NCI-H146 treated with DMSO at 0.1 percent for 48 hours (cell line): ENCODE measurements at regions not wholly inside any gene's neighbourhood (a gene's known extent, or its start where the extent isn't known, plus 50 kb on each side); places are given as distances from the start of the nearest gene placed in this dataset.
"Not testable (repeated sequence)": the region's sequence is repeated elsewhere in the genome, so short reads cannot be mapped to it uniquely, and the experiment has no call there.

Experiments
- DNase-seq: peaks from one replicate; lab custom pipeline; 2025; ENCODE audit not compliant: unreplicated experiment; lab: John Stamatoyannopoulos, UW

DNA sequence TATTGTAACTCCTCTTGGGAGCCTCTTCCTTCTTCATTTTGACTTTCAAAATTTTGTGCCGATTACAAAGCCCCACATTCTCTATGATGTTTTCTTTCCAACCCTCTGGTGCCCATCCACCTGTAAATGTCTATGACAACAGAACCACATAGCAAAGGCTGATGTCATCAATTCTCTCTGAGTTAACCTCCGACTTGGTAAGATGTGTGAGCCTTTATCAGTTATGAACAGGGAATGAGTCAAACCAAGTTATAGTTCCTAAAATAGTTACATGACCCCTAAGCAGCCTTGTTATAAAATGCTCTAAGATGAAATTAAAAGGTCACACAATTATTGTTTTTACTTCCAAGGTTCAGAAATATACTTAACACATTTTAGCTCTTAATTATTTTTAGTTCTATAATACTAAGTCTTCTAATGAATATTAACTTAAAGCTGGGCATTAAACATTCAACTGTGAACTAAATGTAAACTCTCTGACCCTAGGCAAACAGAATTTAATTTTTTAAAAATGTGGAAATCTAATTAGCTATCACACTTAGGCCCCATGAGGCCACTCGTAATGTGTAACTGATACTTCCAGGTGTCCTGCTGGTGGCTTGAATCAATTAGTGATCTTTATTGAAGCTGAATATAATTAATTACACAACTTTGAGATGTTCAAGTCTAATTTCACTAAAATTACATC is 102.3 kb upstream of the CYRIA start:
- peak; percentile 60 for DNase-seq

DNA sequence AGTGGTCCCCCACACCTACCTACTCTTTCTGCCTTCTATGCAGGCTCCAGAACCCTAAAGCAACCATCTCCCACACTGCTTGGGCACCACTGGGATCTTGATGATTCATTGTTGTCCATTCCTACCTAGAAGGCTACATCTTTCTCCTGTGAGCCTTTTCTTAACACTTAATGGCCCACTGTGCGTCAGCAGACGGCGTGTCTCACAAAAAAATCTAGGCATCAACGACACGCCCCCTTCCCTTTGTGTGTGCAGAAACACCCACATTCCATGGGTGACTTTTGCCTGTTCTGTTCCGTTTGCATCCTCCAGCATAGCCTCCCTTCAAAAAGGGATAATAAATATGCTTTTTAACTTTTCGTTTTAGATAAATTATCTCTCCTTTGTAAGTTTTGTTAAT is 99.7 kb upstream of the CYRIA start:
- DNase-seq: no peak

DNA sequence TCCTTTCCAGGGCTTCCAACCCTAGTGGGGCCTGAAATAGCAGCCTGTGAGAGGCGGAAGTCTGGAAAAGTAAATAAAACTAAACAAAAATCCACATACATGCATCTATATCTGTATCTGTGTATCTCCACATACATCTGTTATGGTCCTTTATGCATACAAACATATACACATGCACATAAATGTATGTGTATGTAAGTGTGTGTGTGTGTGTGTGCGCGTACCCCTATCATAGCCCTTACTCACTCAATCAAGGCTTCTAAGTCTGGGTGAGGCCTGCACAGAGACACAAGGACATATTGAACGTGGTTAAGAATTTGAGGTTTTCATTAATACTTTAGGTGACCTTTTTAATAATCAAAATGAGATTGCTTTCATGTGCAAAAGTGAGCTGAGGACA is 98.9 kb upstream of the CYRIA start:
- DNase-seq: no peak

DNA sequence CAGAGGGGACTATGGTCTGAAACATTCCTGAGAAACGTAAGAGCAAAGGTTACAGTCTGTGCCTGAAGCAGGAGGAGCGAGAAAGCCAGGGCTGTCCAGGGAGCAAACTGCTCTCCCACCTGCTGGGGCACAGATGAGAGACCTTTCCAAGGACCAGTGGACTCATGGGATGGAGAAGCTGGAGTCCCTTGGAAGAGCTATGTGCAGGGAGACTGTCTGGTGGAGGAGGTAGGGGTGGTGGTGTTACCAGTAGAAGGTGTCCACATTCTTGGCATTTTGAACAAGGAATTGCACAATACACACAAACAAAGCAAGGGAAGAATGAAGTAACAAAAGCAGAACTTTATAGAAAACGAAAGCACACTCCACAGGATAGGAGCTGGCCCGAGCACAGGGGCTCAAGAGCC is 97.9 kb upstream of the CYRIA start:
- DNase-seq: no peak

DNA sequence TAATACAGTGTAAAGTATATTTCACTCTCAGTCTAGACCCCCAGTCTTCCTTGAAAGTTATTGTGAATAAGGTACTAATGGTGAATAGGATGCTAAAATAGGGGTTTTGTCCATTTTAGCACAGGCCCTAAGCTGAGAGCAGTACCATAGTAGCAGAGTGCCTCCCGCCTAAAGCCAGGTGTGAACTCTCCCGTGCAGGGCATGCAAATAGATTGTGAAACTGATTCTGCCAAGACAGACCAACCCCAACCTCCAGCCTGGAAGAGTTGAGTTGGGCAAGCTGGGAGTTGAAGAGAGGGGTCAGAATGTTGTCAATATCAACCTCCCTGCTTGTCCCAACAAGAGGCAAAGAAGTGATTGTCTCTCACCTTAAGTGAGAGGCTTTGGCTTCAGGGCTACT is 97.4 kb upstream of the CYRIA start:
- no peak for DNase-seq

DNA sequence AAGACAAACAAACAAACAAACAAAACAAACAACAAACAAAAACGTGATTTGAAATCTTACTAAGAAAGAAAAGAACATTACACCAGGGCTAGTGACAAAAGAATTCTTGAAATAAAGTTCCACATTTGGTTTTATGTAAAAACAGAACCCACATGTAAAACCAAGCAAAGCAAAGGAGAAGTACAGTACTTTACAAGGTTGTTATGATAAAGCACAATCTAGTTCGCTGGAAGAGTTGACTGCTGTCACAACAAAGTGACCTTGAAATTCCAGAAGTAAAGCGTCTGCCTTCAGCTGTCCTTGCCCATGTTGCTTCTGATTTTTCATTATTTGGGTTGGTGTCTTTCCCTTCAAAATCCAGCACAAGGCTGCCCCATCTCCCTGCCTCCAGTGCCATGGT is 94.8 kb upstream of the CYRIA start:
- DNase-seq: no peak

DNA sequence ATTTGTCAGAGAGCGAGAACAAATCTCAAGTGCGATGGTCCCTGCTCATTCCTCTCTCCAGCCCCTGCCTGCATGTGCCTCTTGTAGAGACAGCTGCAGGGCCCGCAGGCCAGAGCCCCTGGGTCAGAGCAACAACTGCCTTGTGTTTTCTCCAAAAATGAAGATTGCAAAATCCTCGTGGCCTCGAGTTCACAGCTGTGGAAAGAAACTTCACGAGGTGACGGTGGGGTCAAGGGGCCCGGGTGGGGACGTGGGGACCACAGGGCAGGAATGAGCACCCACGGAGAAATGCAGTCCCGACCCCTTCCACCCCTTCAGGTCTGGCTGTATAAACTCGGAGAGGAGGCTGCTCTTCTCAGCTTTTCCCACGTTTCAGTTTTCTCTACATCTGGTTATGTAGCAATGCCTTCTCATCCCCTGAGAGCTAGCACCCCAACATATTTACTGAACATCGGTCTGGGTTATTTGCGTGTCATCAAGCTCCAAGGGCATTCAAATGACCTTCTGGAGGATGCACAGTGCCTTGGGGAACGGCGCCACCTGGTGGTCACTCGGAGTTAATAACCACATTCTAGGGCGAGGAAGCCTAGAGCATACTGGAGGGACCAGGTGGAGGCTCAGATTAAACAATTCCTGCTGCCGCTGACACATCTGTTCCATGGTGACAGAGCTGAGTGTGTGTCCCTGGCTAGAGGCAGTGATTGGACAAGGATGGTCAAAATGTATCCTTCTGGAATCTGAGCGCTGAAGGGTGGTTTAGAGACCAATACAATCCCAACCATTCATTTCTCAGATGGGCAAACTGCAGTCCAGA is 91.4 kb upstream of the CYRIA start:
- peak; percentile 75 for DNase-seq

DNA sequence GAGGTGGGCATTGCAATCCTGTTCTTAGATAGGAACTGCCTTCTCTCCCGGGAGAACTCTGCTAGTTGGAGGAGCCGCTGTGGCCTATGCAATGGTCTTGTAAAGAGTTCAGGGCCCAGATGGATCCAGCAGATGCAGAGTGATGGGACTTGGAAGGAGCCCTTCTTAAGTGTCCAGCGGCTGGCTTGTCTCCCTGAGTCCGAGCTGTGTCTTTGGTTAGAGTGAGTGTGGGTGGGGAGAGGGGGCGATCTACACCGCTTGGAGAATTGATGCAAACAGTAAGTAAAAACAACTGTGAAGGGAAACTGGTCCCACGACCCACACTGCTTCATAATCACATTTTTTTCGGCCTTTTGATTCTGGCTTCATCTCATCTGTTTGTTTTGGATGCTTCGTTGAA is 89.8 kb upstream of the CYRIA start:
- DNase-seq: no peak

DNA sequence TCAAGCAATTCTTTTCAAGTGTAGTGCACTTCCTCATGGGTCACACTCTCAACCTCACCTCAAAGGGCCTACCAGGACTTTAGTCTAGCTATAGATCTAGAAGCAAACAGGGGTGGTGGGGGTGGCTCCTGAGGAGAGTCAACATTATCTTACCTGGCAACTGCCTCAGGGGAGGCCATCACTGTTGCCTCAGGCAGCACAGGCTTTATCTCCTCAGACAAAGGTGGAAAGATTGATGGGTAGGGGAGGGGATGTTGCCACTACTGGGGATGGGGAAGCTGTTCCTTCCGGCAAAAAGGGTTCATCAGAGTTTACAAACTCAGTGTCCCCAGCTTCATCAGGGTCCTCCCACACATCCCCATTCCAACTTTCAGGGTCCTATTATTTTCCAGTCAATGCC is 87.4 kb upstream of the CYRIA start:
- peak; percentile 21 for DNase-seq

DNA sequence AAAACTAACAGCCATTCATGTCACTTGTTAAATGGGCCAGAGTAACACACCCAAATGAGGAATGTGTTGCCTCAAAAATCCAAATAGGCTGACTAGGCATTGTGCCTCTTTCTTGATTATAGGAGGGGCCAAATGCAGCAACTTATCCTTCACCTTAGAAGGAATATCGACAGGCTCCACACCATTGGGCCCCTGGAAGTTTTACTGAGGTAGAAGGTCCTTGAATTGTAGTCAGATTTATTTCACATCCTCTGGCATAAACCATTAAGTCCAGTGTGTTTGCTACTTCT is 85.2 kb upstream of the CYRIA start:
- DNase-seq: not testable (repeated sequence)

DNA sequence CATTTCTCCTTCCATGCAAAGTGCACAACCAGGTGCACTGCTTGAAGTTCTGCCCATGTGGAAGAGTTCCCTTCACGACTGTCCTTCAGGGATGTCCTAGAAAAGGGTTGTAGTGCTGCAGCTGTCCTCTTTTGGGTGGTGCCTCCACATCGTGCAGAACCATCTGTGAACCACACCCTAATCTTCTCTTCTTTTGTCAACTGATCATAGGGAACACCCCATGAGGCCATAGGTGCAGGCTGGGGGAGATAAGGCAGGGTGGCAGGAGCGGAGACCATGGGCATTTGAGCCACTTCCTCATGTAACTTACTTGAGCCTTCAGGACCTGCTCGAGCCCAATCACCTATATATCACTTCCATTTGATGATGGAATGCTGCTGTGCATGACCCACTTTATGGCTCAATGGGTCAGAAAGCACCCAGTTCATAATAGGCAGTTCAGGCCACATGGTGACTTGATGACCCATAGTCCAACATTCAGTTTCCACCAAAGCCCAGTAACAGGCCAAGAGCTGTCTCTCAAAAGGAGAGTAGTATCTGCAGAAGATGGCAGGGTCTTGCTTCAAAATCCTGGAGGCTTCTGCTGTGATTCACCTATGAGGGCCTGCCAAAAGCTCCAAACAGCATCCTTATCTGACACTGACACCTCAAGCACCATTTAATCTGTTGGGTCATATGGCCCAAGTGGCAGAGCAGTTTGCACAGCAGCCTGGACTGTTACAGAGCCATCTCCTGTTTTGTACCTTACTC is 84.7 kb upstream of the CYRIA start:
- no peak for DNase-seq

DNA sequence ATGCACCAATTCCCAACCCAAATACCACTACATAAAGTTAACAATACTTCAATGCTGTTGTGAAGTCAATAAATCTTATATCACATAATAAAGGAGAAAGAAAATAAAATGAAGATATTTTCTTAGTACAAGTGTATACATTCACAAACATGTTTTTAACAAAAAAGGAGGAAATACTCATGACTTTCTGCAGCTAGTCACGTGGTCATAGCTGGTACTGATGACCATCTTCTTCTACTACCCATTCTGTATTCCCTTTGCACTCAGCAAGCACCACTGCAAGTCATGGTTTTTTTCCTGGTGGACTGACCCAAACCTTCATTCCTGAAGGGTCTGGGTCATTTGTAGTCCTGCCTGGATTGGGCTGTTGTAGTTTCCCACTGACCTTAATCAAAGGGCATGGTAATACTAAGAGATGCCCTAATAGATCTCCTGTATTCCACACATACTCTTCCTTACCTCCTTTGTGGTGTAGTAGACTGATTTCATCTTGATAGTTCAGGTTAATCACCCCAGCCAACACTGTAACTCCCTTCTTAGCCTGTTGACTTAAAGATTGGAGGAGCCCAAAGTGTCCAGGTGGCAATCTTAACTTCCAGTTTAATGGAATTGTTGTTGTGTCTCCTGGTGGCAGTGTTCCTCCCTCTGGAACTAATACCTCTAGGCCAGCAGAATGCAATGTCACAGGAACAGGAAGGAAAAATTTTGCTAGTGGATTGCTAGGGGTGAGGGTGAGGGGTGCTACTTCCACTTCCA is 83.1 kb upstream of the CYRIA start:
- not testable (repeated sequence) for DNase-seq

DNA sequence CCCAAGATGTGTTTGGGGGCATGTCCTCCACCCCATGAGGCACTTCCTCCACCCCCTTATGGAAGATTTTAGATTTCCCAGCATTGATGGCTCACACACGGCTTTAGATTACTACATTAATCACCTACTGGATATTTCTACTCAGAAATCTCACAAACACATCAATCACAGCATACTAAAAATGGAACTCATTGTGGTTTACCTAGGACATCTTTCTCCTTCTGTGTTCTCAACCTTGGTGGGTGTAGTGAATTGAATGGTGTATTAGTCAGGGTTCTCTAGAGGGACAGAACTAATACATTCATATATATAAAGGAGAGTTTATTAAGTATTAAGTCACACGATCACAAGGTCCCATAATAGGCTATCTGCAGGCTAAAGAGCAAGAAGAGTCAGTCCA is 82.1 kb upstream of the CYRIA start:
- no peak for DNase-seq

DNA sequence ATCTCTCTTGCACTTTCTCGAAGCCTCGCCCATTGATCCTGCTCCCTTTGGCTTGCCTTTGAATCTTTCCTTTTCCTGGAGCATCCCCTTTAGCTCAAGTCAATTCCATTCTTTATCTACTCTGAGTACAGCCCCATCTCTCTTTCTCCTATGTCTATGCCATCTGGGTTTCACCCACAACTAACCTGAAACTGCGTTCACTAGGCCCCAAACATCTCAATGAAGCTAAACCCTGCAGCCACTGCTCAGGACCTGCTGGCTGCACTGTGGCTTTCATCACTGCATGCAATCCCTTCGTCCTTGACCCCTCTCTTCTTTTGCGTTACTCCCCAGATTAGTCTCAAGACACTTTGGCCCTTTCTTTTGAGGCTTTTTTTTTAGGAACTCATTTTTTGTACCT is 81.6 kb upstream of the CYRIA start:
- no peak for DNase-seq

DNA sequence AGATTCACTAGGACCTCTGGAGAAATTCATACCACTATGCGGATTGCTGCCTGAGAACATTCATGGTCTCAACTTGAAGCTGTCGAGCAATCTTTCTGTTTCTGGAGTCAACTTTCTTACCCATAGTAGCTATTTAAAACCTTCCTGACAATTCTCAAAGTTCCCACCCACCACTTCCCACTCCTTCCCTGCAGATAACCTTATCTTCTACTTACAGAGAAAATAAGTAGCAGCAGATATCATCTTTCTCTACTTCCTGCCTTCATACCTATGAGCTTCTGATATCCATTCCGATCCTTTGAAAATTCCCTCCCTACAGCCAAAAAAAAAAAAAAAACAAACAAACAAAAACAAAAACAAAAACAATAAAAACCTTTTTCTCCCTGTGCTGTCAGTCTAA is 81.2 kb upstream of the CYRIA start:
- no peak for DNase-seq

DNA sequence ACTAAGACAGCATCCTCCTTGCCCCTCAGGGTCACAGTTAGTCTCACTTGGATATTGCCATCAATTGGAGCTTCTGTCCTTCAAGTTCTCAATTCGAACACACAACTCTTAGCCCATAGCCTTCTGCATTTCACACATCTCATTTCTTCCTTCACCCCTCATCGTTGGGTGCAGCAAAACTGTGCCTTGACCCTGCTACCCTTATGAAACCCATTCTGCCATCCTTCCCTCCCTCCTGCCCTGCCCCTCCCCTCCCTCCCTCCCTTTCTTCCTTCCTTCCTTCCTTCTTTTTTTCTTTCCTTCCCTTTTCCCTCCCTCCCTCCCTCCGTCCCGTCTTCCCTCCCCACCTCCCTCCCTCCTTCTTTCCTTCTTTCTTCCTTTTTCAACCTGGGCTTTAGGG is 80.7 kb upstream of the CYRIA start:
- no peak for DNase-seq

DNA sequence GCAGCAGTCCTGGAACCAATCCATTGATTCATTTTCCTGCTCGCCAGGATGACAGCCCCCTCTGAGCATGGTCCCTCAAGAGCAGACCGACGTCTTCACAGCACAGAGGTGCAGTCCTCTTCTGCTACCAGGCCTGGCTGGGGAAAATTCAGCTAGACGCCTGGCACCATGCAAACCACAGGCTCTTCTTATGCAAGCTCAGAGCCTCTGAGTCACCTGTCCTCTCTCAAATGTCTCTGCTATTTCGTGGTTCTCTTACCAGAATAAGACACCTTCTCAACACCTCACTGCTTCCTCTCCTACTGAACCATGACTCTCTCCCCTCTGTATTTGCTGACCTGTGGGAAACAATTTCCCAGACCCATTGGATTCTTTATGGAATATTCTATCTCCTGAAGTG is 79.8 kb upstream of the CYRIA start:
- no peak for DNase-seq

DNA sequence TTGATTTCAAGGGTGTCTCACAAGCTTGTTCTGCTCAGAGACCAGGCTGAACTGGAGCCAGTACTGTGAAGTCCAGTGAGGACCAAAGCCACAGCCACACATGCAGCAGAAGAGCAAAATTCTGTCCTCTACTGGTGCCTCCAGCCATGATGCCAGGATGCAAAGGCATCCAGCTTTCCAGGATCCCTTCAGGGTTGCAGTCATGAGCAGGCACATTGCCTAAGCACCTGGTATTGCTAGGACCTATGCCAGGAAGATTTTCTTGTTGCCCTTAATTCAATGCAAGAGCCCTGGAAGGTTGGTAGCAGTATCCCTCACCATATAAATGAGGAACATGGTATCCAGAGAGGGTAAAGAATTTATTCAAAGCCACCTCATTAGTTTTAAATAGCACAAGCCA is 78.9 kb upstream of the CYRIA start:
- no peak for DNase-seq

DNA sequence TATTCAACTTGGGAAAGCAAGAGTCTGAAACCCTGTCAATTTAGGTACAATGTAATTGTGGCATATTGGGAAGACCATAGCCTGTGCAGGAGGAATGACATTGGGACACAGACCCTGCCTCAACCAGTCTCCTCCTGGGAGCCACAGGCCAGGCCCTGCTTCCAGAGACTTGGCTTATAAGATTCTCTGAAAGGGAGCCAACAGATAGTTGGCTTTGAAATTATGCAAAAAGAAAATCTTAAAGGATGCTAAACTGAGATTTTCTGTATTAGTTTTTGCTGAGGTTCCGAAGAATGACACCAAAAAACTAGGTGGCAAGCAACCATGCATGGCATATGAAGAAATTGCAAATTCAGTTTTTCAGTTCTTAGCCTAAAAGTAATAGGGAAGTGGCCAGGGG is 76.4 kb upstream of the CYRIA start:
- DNase-seq: no peak

DNA sequence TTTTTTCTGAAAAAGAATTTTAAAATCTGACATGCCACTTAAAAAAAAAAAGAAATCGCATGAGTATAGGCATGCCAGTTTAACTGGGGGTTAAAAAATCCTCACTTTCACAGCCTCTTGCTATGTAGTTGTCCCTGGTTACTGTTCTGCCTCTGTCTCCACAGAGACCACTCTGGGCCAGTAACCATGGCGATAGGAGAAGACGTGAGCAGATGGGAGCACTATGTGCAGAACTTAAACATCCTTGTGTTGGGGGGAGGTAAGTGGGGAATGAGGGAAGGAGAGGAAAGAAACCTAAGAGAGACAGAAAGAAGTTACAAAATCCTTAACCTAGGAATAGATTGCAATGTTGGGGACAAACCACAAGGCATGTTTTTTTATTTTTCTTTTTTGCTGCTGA is 75.9 kb upstream of the CYRIA start:
- DNase-seq: no peak

DNA sequence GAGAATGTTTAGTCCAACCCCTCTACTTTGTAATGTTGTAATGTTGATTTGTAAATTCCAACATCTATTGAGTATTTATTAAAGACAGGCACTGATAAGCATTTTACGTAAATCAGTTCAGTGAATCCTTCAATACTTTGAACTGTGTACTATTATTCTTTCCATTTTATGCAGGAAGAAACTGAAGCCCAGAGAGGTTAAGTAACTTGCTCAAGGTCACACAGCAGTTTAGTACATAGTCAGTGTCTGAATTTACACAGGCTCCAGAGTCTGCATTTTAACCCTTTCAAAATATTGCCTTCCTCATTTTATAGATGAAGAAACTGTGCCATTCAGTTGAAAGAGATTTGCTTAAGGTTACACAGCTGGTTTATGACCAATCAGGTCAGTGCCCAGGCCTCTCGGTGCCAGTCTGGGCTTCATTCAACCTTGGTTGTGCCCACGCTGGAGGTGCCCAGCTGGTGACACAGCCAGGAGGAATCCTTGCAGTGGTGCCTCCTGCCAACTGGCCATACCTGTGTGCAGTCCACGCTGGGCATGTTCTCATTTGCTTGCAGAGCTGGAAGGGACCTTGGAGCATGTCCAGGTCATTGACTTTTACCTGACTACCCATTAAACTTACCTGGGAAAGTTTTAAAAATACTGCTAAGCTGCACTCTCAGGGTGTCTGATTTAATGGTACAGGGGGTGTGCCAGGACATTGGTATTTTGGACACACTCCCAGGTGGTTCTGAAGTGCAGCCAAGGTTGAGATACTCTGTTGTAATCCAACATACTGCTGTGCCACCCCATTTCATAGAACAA is 74.3 kb upstream of the CYRIA start:
- DNase-seq: no peak
